GM23338 (cell line): ENCODE measurements at regions not wholly inside any gene's neighbourhood (a gene's known extent, or its start where the extent isn't known, plus 50 kb on each side); places are given as distances from the start of the nearest gene placed in this dataset.

Experiments
- ATAC-seq: fragments of 200-7000 bp; cut with Tn5 transposase; 3 replicates; pipeline ENCODE4 v1.9.1; 2020
- DNase-seq: peaks from one replicate; pipeline ENCODE4 v3.0.0-alpha.2; 2015; ENCODE audit warnings: low spot score
- H2AFZ ChIP-seq: fragments of 200-600 bp; sonication (generic); 2 replicates; pipeline ENCODE4 v1.8.0; 2016; ENCODE audit warnings: antibody characterized with exemption, mild to moderate bottlenecking, moderate library complexity
- H3F3A ChIP-seq: fragments of 200-600 bp; sonication (generic); replicated peaks from 2 replicates; pipeline ENCODE4 v1.8.0; 2017; ENCODE audit warnings: antibody characterized with exemption, mixed run types, low read depth
- H3K27ac ChIP-seq: fragments of 200-600 bp; sonication (generic); 2 replicates; pipeline ENCODE4 v1.6.1; 2016; ENCODE audit warnings: low read depth
- H3K27me3 ChIP-seq: fragments of 200-600 bp; sonication (generic); 2 replicates; pipeline ENCODE4 v1.8.0; 2016; ENCODE audit warnings: mild to moderate bottlenecking, mixed run types, moderate library complexity; ENCODE audit not compliant: insufficient read depth
- H3K36me3 ChIP-seq: fragments of 200-600 bp; sonication (generic); 2 replicates; pipeline ENCODE4 v1.8.0; 2016; ENCODE audit warnings: mild to moderate bottlenecking; ENCODE audit not compliant: insufficient read depth
- H3K4me1 ChIP-seq: fragments of 200-600 bp; sonication (generic); 2 replicates; pipeline ENCODE4 v1.8.0; 2016; ENCODE audit warnings: mild to moderate bottlenecking, moderate library complexity; ENCODE audit not compliant: insufficient read depth
- H3K4me2 ChIP-seq: fragments of 200-600 bp; sonication (generic); 2 replicates; pipeline ENCODE4 v1.7.1; 2017; ENCODE audit warnings: mixed run types
- H3K4me3 ChIP-seq: fragments of 200-600 bp; sonication (generic); 2 replicates; pipeline ENCODE4 v1.6.1; 2016; ENCODE audit warnings: mixed run types
- H3K79me2 ChIP-seq: fragments of 200-600 bp; sonication (generic); replicated peaks from 2 replicates; pipeline ENCODE4 v1.8.0; 2017; ENCODE audit warnings: mild to moderate bottlenecking; ENCODE audit not compliant: insufficient read depth
- H3K9me2 ChIP-seq: fragments of 200-600 bp; sonication (generic); 2 replicates; pipeline ENCODE4 v1.8.0; 2017; ENCODE audit not compliant: insufficient read depth
- H4K20me1 ChIP-seq: fragments of 200-600 bp; sonication (generic); replicated peaks from 2 replicates; pipeline ENCODE4 v1.8.0; 2017; ENCODE audit warnings: mild to moderate bottlenecking; ENCODE audit not compliant: insufficient read depth
- H3K27ac Mint-ChIP-seq: 2 replicates; pipeline ENCODE4 v1.8.0; 2020; ENCODE audit warnings: inconsistent platforms, mild to moderate bottlenecking, moderate library complexity, mixed read lengths
- H3K27me3 Mint-ChIP-seq: 3 replicates; pipeline ENCODE4 v1.8.0; 2022; ENCODE audit warnings: low read depth, mild to moderate bottlenecking, moderate library complexity, mixed read lengths, inconsistent platforms; ENCODE audit not compliant: insufficient read depth, poor library complexity
- H3K36me3 Mint-ChIP-seq: 3 replicates; pipeline ENCODE4 v1.8.0; 2021; ENCODE audit warnings: low read depth, mild to moderate bottlenecking, inconsistent platforms, moderate library complexity, mixed read lengths
- H3K4me1 Mint-ChIP-seq: 3 replicates; pipeline ENCODE4 v1.8.0; 2020; ENCODE audit warnings: mild to moderate bottlenecking, inconsistent platforms, mixed read lengths
- H3K4me3 Mint-ChIP-seq: 3 replicates; pipeline ENCODE4 v1.8.0; 2021; ENCODE audit warnings: moderate library complexity, mild to moderate bottlenecking, inconsistent platforms, mixed read lengths
- H3K9me3 Mint-ChIP-seq: 3 replicates; pipeline ENCODE4 v1.8.0; 2020; ENCODE audit warnings: moderate library complexity, mild to moderate bottlenecking, inconsistent platforms, mixed read lengths
- CREB1 ChIP-seq: fragments of 250-450 bp; sonication (Bioruptor Pico); IDR thresholded peaks from 2 replicates; pipeline ENCODE4 v1.5.0; 2020; ENCODE audit warnings: low read depth, mild to moderate bottlenecking, moderate library complexity
- CTCF ChIP-seq, 2 experiments: fragments of 200-600 bp in 1 of 2; sonication (generic) in 1 of 2; conservative IDR thresholded peaks; 2 replicates each; pipeline versions ENCODE4 v1.5.1 to v1.6.1; 2016 to 2017; ENCODE audit warnings: antibody characterized with exemption in 2 of 2, low read depth in 2 of 2, mild to moderate bottlenecking in 2 of 2, moderate library complexity in 1 of 2
- ETS1 ChIP-seq: IDR thresholded peaks from 2 replicates; pipeline ENCODE4 v1.6.1; 2016; ENCODE audit warnings: antibody characterized with exemption
- EZH2 ChIP-seq: fragments of 200-600 bp; sonication (generic); IDR thresholded peaks from one replicate; pipeline ENCODE4 v1.8.0; 2017; ENCODE audit warnings: antibody characterized with exemption, mild to moderate bottlenecking, low read depth; ENCODE audit not compliant: unreplicated experiment
- EZH2phosphoT487 ChIP-seq: fragments of 200-600 bp; sonication (generic); IDR thresholded peaks from one replicate; pipeline ENCODE4 v1.8.1; 2018; ENCODE audit warnings: antibody characterized with exemption; ENCODE audit not compliant: unreplicated experiment
- POLR2AphosphoS5 ChIP-seq: IDR thresholded peaks from 2 replicates; pipeline ENCODE4 v1.6.1; 2016; ENCODE audit warnings: antibody characterized with exemption, low read depth
- REST ChIP-seq: IDR thresholded peaks from one replicate; pipeline ENCODE4 v1.6.1; 2018; ENCODE audit warnings: antibody characterized with exemption; ENCODE audit not compliant: unreplicated experiment
- STAT1 ChIP-seq: IDR thresholded peaks from one replicate; pipeline ENCODE4 v1.6.1; 2016; ENCODE audit warnings: antibody characterized with exemption; ENCODE audit not compliant: unreplicated experiment
- ZNF114 ChIP-seq: fragments of 250-450 bp; sonication (Bioruptor Pico); IDR thresholded peaks from 2 replicates; pipeline ENCODE4 v1.5.0; 2020; ENCODE audit warnings: mild to moderate bottlenecking, moderate library complexity
- ZNF331 ChIP-seq: fragments of 250-450 bp; sonication (Bioruptor Pico); IDR thresholded peaks from 2 replicates; pipeline ENCODE4 v1.5.0; 2020; ENCODE audit warnings: low read depth, mild to moderate bottlenecking, moderate library complexity
- ZNF462 ChIP-seq: fragments of 250-450 bp; sonication (Bioruptor Pico); IDR thresholded peaks from 2 replicates; pipeline ENCODE4 v1.5.0; 2020; ENCODE audit warnings: mild to moderate bottlenecking, moderate library complexity

GRCh38 chr6:121806116-121806515 lies 370.7 kb downstream of the GJA1 start:
- Mint-ChIP-seq H3K27me3 (no peaks in the 10 kb centered on the region), H3K4me3 (no peak overlapping the region), H3K36me3 (peaks cover 18% of the 10 kb centered on the region), H3K4me1 (no peaks in the 10 kb centered on the region), H3K9me3 (peaks cover 22% of the 10 kb centered on the region), H3K27ac (no peak overlapping the region)
- Histone ChIP-seq H3K27me3 (no peaks in the 10 kb centered on the region), H3K9me2 (no peaks in the 10 kb centered on the region), H3K4me3 (no peak overlapping the region), H3K79me2 (no peaks in the 10 kb centered on the region), H3K27ac (no peak overlapping the region), H3K4me2 (no peak overlapping the region), H3K4me1 (no peaks in the 10 kb centered on the region), H4K20me1 (no peaks in the 10 kb centered on the region), H3F3A (no peaks in the 10 kb centered on the region), H2AFZ (no peak overlapping the region), H3K36me3 (no peaks in the 10 kb centered on the region)
- DNase-seq (no peak), ATAC-seq (no peak)
- TF ChIP-seq ZNF462 (CRISPR knock-in tag) (no peak), ZNF114 (CRISPR knock-in tag) (no peak), POLR2AphosphoS5 (no peak), ZNF331 (CRISPR knock-in tag) (no peak), ETS1 (no peak), CREB1 (no peak), EZH2 (no peak), REST (no peak), EZH2phosphoT487 (no peak), STAT1 (no peak), CTCF (conservative IDR thresholded peaks at IDR 0.05; ENCODE audit: low read depth in 2 of 2) (no peak)
